DOHH2 (cell line): ENCODE measurements at regions not wholly inside any gene's neighbourhood (a gene's known extent, or its start where the extent isn't known, plus 50 kb on each side); places are given as distances from the start of the nearest gene placed in this dataset.

Experiments
- H3F3A ChIP-seq: fragments of 200-600 bp; sonication (generic), shearing (Covaris generic); 2 replicates; pipeline ENCODE4 v1.6.0; 2016; ENCODE audit warnings: antibody characterized with exemption, mild to moderate bottlenecking; ENCODE audit not compliant: control insufficient read depth, insufficient read depth
- H3K27ac ChIP-seq: fragments of 200-600 bp; sonication (generic); 2 replicates; pipeline ENCODE4 v1.5.1; 2014; ENCODE audit warnings: low read depth, mild to moderate bottlenecking, low read length, moderate library complexity
- H3K27me3 ChIP-seq: fragments of 200-600 bp; sonication (generic); 2 replicates; pipeline ENCODE4 v1.6.1; 2014; ENCODE audit warnings: mild to moderate bottlenecking, low read length, mixed read lengths; ENCODE audit not compliant: control insufficient read depth
- H3K36me3 ChIP-seq: fragments of 200-600 bp; sonication (generic); 2 replicates; pipeline ENCODE4 v1.6.1; 2014; ENCODE audit warnings: mild to moderate bottlenecking, low read length, moderate library complexity, mixed read lengths; ENCODE audit not compliant: control insufficient read depth
- H3K4me1 ChIP-seq: fragments of 200-600 bp; sonication (generic); 2 replicates; pipeline ENCODE4 v1.6.1; 2014; ENCODE audit warnings: mild to moderate bottlenecking, low read length, mixed read lengths; ENCODE audit not compliant: control insufficient read depth
- H3K4me2 ChIP-seq: fragments of 200-600 bp; sonication (generic); 2 replicates; pipeline ENCODE4 v1.6.0; 2014; ENCODE audit warnings: mild to moderate bottlenecking, low read length, moderate library complexity
- H3K4me3 ChIP-seq: fragments of 200-600 bp; sonication (generic); 2 replicates; pipeline ENCODE4 v1.5.1; 2014; ENCODE audit warnings: mild to moderate bottlenecking, low read length, mixed read lengths
- H3K79me2 ChIP-seq: fragments of 200-600 bp; sonication (generic); 2 replicates; pipeline ENCODE4 v1.6.1; 2014; ENCODE audit warnings: mild to moderate bottlenecking, low read length, mixed read lengths; ENCODE audit not compliant: control insufficient read depth
- H3K9me2 ChIP-seq: fragments of 200-600 bp; sonication (generic); replicated peaks from 2 replicates; pipeline ENCODE4 v1.6.1; 2014; ENCODE audit warnings: mild to moderate bottlenecking, low read length, mixed read lengths; ENCODE audit not compliant: control insufficient read depth
- H3K9me3 ChIP-seq: fragments of 200-600 bp; sonication (generic); 2 replicates; pipeline ENCODE4 v1.6.1; 2014; ENCODE audit warnings: antibody characterized with exemption, low read length, mixed read lengths; ENCODE audit not compliant: control insufficient read depth, insufficient read depth
- H4K20me1 ChIP-seq: fragments of 200-600 bp; sonication (generic); 2 replicates; pipeline ENCODE4 v1.6.0; 2014; ENCODE audit warnings: low read depth, mild to moderate bottlenecking, antibody characterized with exemption, low read length, moderate library complexity; ENCODE audit not compliant: control insufficient read depth, insufficient read depth
- CTCF ChIP-seq: fragments of 200-600 bp; sonication (generic); IDR thresholded peaks from one replicate; pipeline ENCODE4 v1.5.1; 2014; ENCODE audit warnings: antibody characterized with exemption, mild to moderate bottlenecking, low read depth, low read length; ENCODE audit not compliant: poor library complexity, severe bottlenecking
- EZH2phosphoT487 ChIP-seq: fragments of 200-600 bp; sonication (generic); IDR thresholded peaks from 2 replicates; pipeline ENCODE4 v1.6.1; 2017; ENCODE audit warnings: borderline replicate concordance, mild to moderate bottlenecking, antibody characterized with exemption, low read length, moderate library complexity, mixed read lengths

DNA sequence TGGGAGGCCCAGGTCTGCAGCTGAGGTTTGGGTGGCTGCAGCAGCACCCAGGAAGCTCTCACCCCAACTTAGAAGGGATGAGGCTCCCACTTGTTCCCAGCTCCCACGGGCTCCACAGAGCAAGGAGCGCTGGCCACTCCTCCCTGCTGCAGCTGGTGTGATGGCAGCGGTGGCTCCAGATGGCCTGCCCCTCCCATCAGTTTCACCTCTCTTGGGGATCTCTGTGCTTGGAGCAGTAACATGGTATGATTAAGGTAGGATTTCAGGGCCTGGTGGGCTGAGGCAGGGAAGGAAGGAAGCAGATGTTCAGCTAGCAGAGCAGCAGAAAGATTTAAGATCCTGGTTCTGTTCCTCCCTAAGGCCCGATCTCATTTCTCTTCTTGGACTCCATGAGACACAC, 66.8 kb upstream of the KIF5B start:
- Histone ChIP-seq H3K4me1 (no peaks in the 10 kb centered on the region), H4K20me1 (no peaks in the 10 kb centered on the region), H3K36me3 (no peaks in the 10 kb centered on the region), H3K9me2 (no peaks in the 10 kb centered on the region), H3F3A (no peaks in the 10 kb centered on the region), H3K27me3 (no peaks in the 10 kb centered on the region), H3K4me2 (no peak overlapping the region), H3K79me2 (no peaks in the 10 kb centered on the region), H3K4me3 (no peak overlapping the region), H3K9me3 (peaks cover 16% of the 10 kb centered on the region; the same call in 1 of the 2 replicates), H3K27ac (no peak overlapping the region)
- TF ChIP-seq CTCF (no peak), EZH2phosphoT487 (no peak)

GRCh38 chr10:32121648-32122047, 65.4 kb upstream of the KIF5B start:
- Histone ChIP-seq H3K4me1 (no peaks in the 10 kb centered on the region), H3K79me2 (no peaks in the 10 kb centered on the region), H3K27me3 (no peaks in the 10 kb centered on the region), H3K27ac (no peak overlapping the region), H3F3A (no peaks in the 10 kb centered on the region), H3K9me3 (peaks cover 16% of the 10 kb centered on the region; the same call in 1 of the 2 replicates), H3K4me2 (no peak overlapping the region), H3K4me3 (no peak overlapping the region), H3K9me2 (no peaks in the 10 kb centered on the region), H4K20me1 (no peaks in the 10 kb centered on the region), H3K36me3 (no peaks in the 10 kb centered on the region)
- TF ChIP-seq EZH2phosphoT487 (no peak), CTCF (no peak)

- no peaks in the 10 kb centered on the region for H3K27me3 ChIP-seq
- H3K36me3 ChIP-seq: no peaks in the 10 kb centered on the region
- no peaks in the 10 kb centered on the region for H3F3A ChIP-seq
- no peak for TF ChIP-seq CTCF
- TF ChIP-seq EZH2phosphoT487: no peak
- H3K9me2 ChIP-seq: no peaks in the 10 kb centered on the region
- H3K79me2 ChIP-seq: no peaks in the 10 kb centered on the region
- H3K4me2 ChIP-seq: no peak overlapping the region
- no peaks in the 10 kb centered on the region for H4K20me1 ChIP-seq
- peaks cover 16% of the 10 kb centered on the region; the same call in 1 of the 2 replicates for H3K9me3 ChIP-seq
- no peak overlapping the region for H3K27ac ChIP-seq
- no peak overlapping the region for H3K4me3 ChIP-seq
- H3K4me1 ChIP-seq: no peaks in the 10 kb centered on the region
These were observed 63.9 kb upstream of the KIF5B start for GRCh38 chr10:32120147-32120546.

DNA sequence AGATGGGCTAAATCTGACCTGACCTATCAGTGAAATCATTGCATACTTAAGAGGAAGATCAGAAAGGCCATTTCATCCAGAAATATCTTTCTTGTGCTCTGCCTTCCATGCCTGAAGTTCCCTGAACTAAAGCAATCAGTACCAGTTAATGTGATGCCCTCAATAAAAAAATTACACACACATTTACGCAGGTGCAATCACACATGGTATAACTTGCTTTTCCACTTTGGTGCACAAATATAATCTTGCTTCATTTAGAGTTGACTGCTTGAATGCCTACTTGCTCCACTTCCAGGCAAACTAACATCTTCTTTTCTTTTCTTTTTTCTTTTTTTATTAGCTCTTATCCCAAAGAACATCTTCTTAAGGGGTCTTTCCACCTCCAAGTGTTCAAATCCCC, 58.3 kb upstream of the KIF5B start:
- no peak for TF ChIP-seq CTCF
- TF ChIP-seq EZH2phosphoT487: no peak
- no peaks in the 10 kb centered on the region for H3F3A ChIP-seq
- no peaks in the 10 kb centered on the region for H3K9me2 ChIP-seq
- H3K27ac ChIP-seq: no peak overlapping the region
- no peaks in the 10 kb centered on the region for H3K9me3 ChIP-seq
- no peaks in the 10 kb centered on the region for H3K79me2 ChIP-seq
- H3K36me3 ChIP-seq: no peaks in the 10 kb centered on the region
- no peaks in the 10 kb centered on the region for H3K4me1 ChIP-seq
- H3K4me3 ChIP-seq: no peak overlapping the region
- no peak overlapping the region for H3K4me2 ChIP-seq
- no peaks in the 10 kb centered on the region for H3K27me3 ChIP-seq
- H4K20me1 ChIP-seq: no peaks in the 10 kb centered on the region
